ENCODE measurements at regions not wholly inside any gene's neighbourhood (a gene's known extent, or its start where the extent isn't known, plus 50 kb on each side); places are given as distances from the start of the nearest gene placed in this dataset.
"Not testable (repeated sequence)": the region's sequence is repeated elsewhere in the genome, so short reads cannot be mapped to it uniquely, and the experiment has no call there.

DNA sequence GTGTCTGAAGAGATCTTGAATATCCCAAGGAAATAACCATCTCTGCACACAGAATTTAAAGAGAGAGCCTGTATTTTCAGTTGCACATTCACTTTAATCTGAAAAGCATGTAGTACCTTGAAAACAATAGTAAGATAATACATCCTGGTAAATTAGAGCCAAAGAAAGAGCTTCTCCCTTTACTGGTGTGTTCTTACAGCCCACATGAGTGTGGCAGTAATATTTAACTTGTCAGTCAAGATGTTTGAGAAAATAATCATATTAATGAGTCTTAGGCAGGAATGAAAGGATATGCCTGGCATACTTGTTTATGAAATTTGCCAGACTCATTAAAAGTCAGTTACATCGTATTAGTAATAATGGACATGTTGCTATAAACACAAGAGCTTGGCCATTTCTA is 908.4 kb upstream of the ADGRL4 start:
- Mint-ChIP-seq H3K4me1 (no peaks in the 10 kb centered on the region), H3K27ac (no peak overlapping the region), H3K4me3 (no peak overlapping the region), H3K9me3 (peaks cover 13% of the 10 kb centered on the region), H3K36me3 (no peaks in the 10 kb centered on the region)
- no peak for DNase-seq (ENCODE audit: low spot score in 2 of 2)
- no peak for ATAC-seq

GRCh38 chr1:79912813-79913212 is 906.3 kb upstream of the ADGRL4 start:
- H3K36me3 Mint-ChIP-seq = no peaks in the 10 kb centered on the region

DNA sequence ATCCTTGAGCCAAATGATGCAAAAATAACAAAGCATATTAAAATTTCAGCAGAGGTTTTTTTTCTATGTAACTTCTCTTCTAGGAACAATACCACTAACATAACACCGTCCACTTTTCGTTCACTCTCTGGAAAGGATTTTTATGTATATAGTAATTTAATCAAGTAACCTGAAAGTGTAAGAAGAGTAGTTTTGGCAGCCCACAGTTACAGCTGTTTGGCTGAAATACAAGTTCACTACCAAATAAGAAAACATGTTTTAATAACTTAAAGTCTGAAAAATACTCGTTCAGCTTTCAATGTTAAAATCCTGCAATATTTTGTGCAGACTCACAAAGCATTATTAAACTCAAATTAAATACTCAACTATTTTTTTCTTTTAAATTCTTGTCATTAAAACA is 896.8 kb upstream of the ADGRL4 start:
- Mint-ChIP-seq H3K36me3 (no peaks in the 10 kb centered on the region), H3K27ac (no peak overlapping the region), H3K9me3 (peaks cover 20% of the 10 kb centered on the region), H3K4me3 (no peak overlapping the region), H3K4me1 (no peaks in the 10 kb centered on the region)
- DNase-seq (ENCODE audit: low spot score in 2 of 2) = no peak
- no peak for ATAC-seq

More at GRCh38 chr1:79912813-79913212, 906.3 kb upstream of the ADGRL4 start:
- Mint-ChIP-seq H3K4me3 (no peak overlapping the region), H3K27ac (no peak overlapping the region), H3K9me3 (peaks cover 14% of the 10 kb centered on the region), H3K4me1 (no peaks in the 10 kb centered on the region)
- no peak for DNase-seq (ENCODE audit: low spot score in 2 of 2)
- no peak for ATAC-seq

DNA sequence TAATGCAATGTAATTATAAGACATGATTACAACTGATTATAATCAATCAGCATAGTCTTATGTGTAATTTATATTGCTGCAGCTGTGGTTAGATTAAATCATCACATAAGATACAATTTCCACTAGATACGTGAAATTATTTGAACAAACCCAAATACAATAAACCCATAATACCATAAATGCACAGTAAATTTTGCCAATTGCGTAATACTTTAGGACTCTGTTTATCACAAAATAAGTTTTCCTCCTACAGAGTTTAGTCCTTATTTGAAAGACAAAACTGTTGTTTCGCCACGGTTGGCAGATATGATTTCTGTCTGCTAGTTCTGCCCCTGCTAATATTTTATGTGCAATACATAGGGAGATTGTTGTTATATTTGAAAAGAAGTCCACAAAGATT is 895.9 kb upstream of the ADGRL4 start:
- H3K36me3 Mint-ChIP-seq = no peaks in the 10 kb centered on the region
- H3K4me3 Mint-ChIP-seq = no peak overlapping the region
- H3K27ac Mint-ChIP-seq = no peak overlapping the region
- DNase-seq (ENCODE audit: low spot score in 2 of 2) (no peak), ATAC-seq (no peak)
- peaks cover 17% of the 10 kb centered on the region for H3K9me3 Mint-ChIP-seq
- H3K4me1 Mint-ChIP-seq = no peaks in the 10 kb centered on the region

DNA sequence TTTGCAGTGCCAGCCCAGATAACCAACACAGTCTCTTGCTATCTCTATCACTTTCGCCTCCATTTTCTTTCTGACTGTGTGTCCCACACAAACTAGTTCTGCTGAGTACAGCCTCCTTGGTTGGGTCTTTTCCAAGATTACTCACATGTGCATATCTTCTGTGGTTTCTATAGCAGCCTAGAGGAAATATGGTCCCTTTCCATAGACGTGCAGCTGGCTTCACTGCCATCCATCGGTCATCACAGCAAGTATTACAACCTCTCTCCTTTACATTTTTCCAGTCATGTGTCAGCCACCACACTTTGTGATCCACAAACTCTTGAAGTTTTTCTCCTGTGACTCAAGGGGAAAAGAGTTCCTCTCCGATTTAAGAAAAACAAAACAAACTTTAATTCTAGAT is 893.4 kb upstream of the ADGRL4 start:
- no peak overlapping the region for H3K4me3 Mint-ChIP-seq
- no peak for DNase-seq (ENCODE audit: low spot score in 2 of 2)

DNA sequence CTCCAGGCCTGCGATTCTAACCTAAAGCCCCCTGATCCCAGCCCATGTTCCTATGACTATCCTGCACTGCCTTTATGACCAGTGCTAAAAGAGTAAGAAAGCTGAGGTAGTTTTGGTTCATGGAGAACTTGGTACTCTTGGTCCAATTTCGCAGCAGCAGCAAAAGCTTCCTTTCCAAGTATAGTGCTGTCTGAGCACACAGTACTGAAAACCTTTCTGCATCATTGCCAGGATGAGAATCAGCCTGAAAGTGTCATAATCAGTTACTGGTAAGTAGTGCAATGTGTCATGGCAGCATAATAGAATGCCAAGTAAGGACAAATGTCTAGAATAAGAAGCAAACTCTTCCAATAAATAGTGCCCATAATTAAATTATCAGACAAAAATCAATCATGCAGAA is 889.6 kb upstream of the ADGRL4 start:
- Mint-ChIP-seq H3K27ac (no peak overlapping the region), H3K4me1 (no peaks in the 10 kb centered on the region), H3K9me3 (peaks cover 21% of the 10 kb centered on the region), H3K36me3 (no peaks in the 10 kb centered on the region), H3K4me3 (no peak overlapping the region)
- DNase-seq (ENCODE audit: low spot score in 2 of 2) (no peak), ATAC-seq (no peak)

More for the DNA sequence above, 893.4 kb upstream of the ADGRL4 start:
- ATAC-seq = no peak
- no peaks in the 10 kb centered on the region for H3K4me1 Mint-ChIP-seq
- no peaks in the 10 kb centered on the region for H3K36me3 Mint-ChIP-seq
- no peak overlapping the region for H3K27ac Mint-ChIP-seq
- peaks cover 13% of the 10 kb centered on the region for H3K9me3 Mint-ChIP-seq

- H3K27ac Mint-ChIP-seq = no peak overlapping the region
- DNase-seq (ENCODE audit: low spot score in 2 of 2) (no peak), ATAC-seq (no peak)
- no peaks in the 10 kb centered on the region for H3K4me1 Mint-ChIP-seq
- peaks cover 21% of the 10 kb centered on the region for H3K9me3 Mint-ChIP-seq
- H3K4me3 Mint-ChIP-seq = no peak overlapping the region
- H3K36me3 Mint-ChIP-seq = no peaks in the 10 kb centered on the region
Measured at GRCh38 chr1:79895573-79895972, 889.0 kb upstream of the ADGRL4 start.

DNA sequence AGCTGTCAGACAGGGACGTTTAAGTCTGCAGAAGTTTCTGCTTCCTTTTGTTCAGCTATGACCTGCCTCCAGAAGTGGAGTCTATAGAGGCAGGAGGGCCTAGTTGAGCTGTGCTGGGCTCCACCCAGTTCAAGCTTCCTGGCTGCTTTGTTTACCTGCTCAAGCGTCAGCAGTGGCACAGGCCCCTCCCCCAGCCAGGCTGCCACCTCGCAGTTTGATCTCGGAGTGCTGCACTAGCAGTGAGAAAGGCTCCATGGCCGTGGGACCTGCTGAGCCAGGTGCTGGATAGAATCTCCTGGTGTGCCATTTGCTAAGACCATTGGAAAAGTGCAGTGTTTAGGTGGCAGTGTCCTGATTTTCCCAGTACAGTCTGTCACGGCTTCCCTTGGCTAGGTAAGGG is 887.6 kb upstream of the ADGRL4 start:
- H3K4me1 Mint-ChIP-seq; H3K27ac Mint-ChIP-seq; ATAC-seq; H3K4me3 Mint-ChIP-seq; DNase-seq (ENCODE audit: low spot score in 2 of 2); H3K36me3 Mint-ChIP-seq: not testable (repeated sequence)
- H3K9me3 Mint-ChIP-seq = peaks cover 13% of the 10 kb centered on the region

- Mint-ChIP-seq H3K36me3 (no peaks in the 10 kb centered on the region), H3K4me1 (no peaks in the 10 kb centered on the region), H3K9me3 (peaks cover 8% of the 10 kb centered on the region), H3K4me3 (no peak overlapping the region), H3K27ac (no peak overlapping the region)
- ATAC-seq (no peak), DNase-seq (ENCODE audit: low spot score in 2 of 2) (no peak)
Measured at GRCh38 chr1:79887059-79887458, 880.5 kb upstream of the ADGRL4 start.

GRCh38 chr1:79885101-79885500 is 878.6 kb upstream of the ADGRL4 start:
- ATAC-seq (no peak), DNase-seq (ENCODE audit: low spot score in 2 of 2) (no peak)
- Mint-ChIP-seq H3K4me3 (no peak overlapping the region), H3K4me1 (no peaks in the 10 kb centered on the region), H3K27ac (no peak overlapping the region), H3K36me3 (no peaks in the 10 kb centered on the region), H3K9me3 (peaks cover 13% of the 10 kb centered on the region)

- Mint-ChIP-seq H3K4me3 (no peak overlapping the region), H3K36me3 (no peaks in the 10 kb centered on the region), H3K9me3 (peaks cover 40% of the 10 kb centered on the region), H3K27ac (no peak overlapping the region), H3K4me1 (no peaks in the 10 kb centered on the region)
- DNase-seq (ENCODE audit: low spot score in 2 of 2) (no peak), ATAC-seq (no peak)
Measured at GRCh38 chr1:79877086-79877485, 870.6 kb upstream of the ADGRL4 start.

GRCh38 chr1:79875187-79875586 is 868.7 kb upstream of the ADGRL4 start:
- Mint-ChIP-seq H3K36me3 (no peaks in the 10 kb centered on the region), H3K4me3 (no peak overlapping the region), H3K9me3 (peaks cover 40% of the 10 kb centered on the region), H3K4me1 (no peaks in the 10 kb centered on the region), H3K27ac (no peak overlapping the region)
- ATAC-seq (no peak), DNase-seq (ENCODE audit: low spot score in 2 of 2) (no peak)

GRCh38 chr1:79874289-79874688 is 867.8 kb upstream of the ADGRL4 start:
- no peak for DNase-seq (ENCODE audit: low spot score in 2 of 2)
- ATAC-seq = no peak
- Mint-ChIP-seq H3K4me3 (no peak overlapping the region), H3K9me3 (peaks cover 39% of the 10 kb centered on the region), H3K36me3 (no peaks in the 10 kb centered on the region), H3K4me1 (no peaks in the 10 kb centered on the region), H3K27ac (no peak overlapping the region)

DNA sequence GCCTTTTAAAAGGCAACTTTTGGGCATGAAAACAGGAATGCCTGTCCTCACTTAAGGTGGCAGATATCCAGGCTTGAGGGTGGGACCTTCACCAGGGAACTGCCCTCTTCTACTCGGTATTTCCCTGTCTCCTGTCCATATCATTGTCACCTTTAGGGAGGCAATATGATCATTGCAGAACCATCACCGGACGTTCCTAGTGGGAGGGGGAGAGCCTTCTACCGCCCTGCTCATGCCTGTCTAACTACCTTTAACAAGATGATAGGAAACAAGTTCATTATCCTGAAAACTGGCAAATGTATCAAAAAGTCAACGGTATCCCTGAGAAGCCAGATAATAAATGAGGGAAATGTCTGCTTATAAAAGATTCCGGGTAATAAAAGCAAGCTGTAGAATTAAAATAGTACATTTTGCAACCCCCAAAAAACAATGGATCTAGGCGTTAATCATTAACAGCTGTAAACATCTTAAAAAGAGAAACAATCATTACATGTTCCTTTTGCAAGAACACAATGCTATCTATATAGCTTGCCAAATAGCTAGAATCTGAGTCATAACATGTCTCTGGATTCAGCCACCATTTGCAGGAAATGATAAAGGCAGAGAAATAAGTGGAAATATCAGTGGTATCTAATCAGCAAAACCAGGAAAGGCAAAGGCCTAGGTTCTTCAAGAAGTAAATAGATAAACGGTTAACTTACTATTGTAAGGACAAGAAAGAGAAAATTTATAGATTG is 852.9 kb upstream of the ADGRL4 start:
- no peak for ATAC-seq
- no peak for DNase-seq (ENCODE audit: low spot score in 2 of 2)
- Mint-ChIP-seq H3K9me3 (peaks cover 19% of the 10 kb centered on the region), H3K4me3 (no peak overlapping the region), H3K27ac (no peak overlapping the region), H3K36me3 (no peaks in the 10 kb centered on the region), H3K4me1 (no peaks in the 10 kb centered on the region)

DNA sequence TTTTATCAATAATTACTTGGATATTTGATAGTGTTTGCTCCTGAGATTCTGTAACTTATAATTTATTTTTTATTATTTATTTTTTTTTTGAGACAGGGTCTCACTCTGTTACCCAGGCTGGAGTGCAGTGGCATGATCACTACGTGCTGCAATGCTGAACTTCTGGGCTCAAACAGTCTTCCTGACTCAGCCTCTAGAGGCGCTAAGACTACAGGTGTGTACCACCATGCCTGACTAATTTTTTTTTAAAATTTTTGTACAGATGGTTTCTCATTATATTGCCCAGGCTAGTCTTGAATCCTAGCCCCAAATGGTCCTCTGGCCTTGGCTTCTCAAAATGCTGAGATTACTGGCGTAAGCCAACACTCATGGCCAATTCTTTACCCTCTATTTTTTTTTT is 845.5 kb upstream of the ADGRL4 start:
- no peak overlapping the region for H3K4me3 Mint-ChIP-seq
- no peaks in the 10 kb centered on the region for H3K4me1 Mint-ChIP-seq
- H3K9me3 Mint-ChIP-seq = peaks cover 8% of the 10 kb centered on the region
- H3K27ac Mint-ChIP-seq = no peak overlapping the region
- no peak for DNase-seq (ENCODE audit: low spot score in 2 of 2)
- ATAC-seq = no peak
- no peaks in the 10 kb centered on the region for H3K36me3 Mint-ChIP-seq

DNA sequence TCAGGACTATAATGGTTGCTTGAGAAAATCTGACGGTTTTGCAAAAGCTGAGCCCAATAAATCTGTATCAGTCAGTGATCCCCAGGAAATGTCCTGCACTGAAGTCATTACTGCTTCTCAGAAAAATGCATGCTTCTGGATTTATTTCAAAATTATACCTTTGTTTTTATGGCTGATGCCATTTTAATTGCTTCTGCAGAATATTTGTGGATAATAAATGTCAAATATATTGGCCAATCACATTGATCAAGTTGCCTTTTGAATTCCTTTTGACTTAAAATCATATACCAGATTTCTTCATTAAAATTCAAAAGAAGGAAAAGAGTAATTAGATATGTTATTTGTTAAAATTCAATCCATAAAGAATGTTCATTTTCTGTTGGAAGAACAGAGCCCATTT is 842.9 kb upstream of the ADGRL4 start:
- Mint-ChIP-seq H3K9me3 (peaks cover 7% of the 10 kb centered on the region), H3K27ac (no peak overlapping the region), H3K4me3 (no peak overlapping the region)

DNA sequence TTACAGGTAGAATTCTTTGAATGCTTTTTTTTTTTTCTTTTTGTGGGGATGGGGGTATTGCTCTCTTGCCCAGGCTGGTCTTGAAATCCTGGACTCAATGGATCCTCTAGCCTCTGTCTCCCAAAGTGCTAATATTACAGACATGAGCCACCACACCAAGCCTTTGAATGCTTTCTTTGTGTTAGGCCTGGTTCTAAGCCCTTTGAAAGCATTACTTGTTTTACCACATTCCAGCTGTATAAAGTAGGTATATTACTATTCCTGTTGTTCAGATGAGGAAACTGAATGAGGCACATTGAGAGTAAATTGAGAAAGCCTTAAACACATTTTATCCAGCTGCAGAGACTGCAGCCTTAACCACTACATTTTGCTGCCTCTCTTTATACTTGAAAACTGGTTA is 841.8 kb upstream of the ADGRL4 start:
- DNase-seq (ENCODE audit: low spot score in 2 of 2) (no peak), ATAC-seq (no peak)
- Mint-ChIP-seq H3K9me3 (peaks cover 7% of the 10 kb centered on the region), H3K4me3 (no peak overlapping the region), H3K27ac (no peak overlapping the region), H3K4me1 (no peaks in the 10 kb centered on the region), H3K36me3 (no peaks in the 10 kb centered on the region)

More for the DNA sequence above, 842.9 kb upstream of the ADGRL4 start:
- Mint-ChIP-seq H3K4me1 (no peaks in the 10 kb centered on the region), H3K36me3 (no peaks in the 10 kb centered on the region)
- DNase-seq (ENCODE audit: low spot score in 2 of 2) = no peak
- no peak for ATAC-seq

All from stimulated activated effector memory CD8-positive, alpha-beta T cell treated with anti-CD3 and anti-CD28 coated beads, Interleukin-12 subunit alpha, Interleukin-12 subunit beta, amount 100 ng/mL, for 72 hours (primary cell).